ENCODE measurements at regions not wholly inside any gene's neighbourhood (a gene's known extent, or its start where the extent isn't known, plus 50 kb on each side); places are given as distances from the start of the nearest gene placed in this dataset.

- TF ChIP-seq CTCF (IDR thresholded peaks at IDR 0.05; ENCODE audit: insufficient read depth, low read depth, low read length), result no peak
- no peak for TF ChIP-seq EZH2 (IDR thresholded peaks at IDR 0.05; ENCODE audit: insufficient read depth, low read length)
These were observed 465.5 kb upstream of the KLF6 start for GRCh38 chr10:4250587-4250887.
